ENCODE measurements at regions not wholly inside any gene's neighbourhood (a gene's known extent, or its start where the extent isn't known, plus 50 kb on each side); places are given as distances from the start of the nearest gene placed in this dataset.

- no peak for TF ChIP-seq CTCF (IDR thresholded peaks at IDR 0.05)
- TF ChIP-seq POLR2AphosphoS5 (IDR thresholded peaks at IDR 0.05) = no peak
Measured at GRCh38 chr9:99563364-99563763, 258.3 kb upstream of the NR4A3 start.
